ENCODE measurements at regions not wholly inside any gene's neighbourhood (a gene's known extent, or its start where the extent isn't known, plus 50 kb on each side); places are given as distances from the start of the nearest gene placed in this dataset.

DNA sequence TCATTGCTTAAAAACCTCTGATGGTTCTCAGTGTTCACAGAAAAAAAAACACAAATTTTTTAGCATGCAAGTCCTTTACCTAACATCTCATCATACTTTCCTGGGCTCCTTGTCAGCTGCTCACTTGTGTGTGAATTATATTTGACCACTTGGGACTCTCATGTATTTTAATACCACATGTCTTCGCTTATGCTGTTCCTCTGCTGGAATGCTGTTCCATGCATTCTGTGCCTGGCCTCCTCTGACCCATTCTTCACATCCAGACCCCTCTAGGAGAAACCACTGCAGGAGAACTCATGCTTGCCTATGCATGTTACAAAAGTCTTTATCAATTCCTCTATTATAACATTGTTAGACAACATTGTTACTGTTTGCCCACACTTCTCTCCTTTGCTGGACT, 157.6 kb downstream of the PDGFRA start:
- Histone ChIP-seq H3K4me3 (ENCODE audit: low read length) (no peak overlapping the region), H3K27me3 (ENCODE audit: control insufficient read depth, insufficient read depth, low read length, poor library complexity, severe bottlenecking) (no peaks in the 10 kb centered on the region), H3K9ac (ENCODE audit: extremely low read depth, low read length, poor library complexity, severe bottlenecking) (no peak overlapping the region), H3K9me3 (ENCODE audit: control insufficient read depth, low read length) (no peaks in the 10 kb centered on the region), H3K27ac (ENCODE audit: low read depth, low read length) (no peak overlapping the region), H3K36me3 (ENCODE audit: control insufficient read depth, insufficient read depth, low read length) (no peaks in the 10 kb centered on the region), H3K4me1 (ENCODE audit: control insufficient read depth, insufficient read depth, low read length) (no peaks in the 10 kb centered on the region)
- H3K4me3 Mint-ChIP-seq = no peak overlapping the region
- peaks cover 3% of the 10 kb centered on the region for H3K9me3 Mint-ChIP-seq
- no peaks in the 10 kb centered on the region for H3K4me1 Mint-ChIP-seq
- no peak overlapping the region for H3K27ac Mint-ChIP-seq
- TF ChIP-seq, protein P1, sequence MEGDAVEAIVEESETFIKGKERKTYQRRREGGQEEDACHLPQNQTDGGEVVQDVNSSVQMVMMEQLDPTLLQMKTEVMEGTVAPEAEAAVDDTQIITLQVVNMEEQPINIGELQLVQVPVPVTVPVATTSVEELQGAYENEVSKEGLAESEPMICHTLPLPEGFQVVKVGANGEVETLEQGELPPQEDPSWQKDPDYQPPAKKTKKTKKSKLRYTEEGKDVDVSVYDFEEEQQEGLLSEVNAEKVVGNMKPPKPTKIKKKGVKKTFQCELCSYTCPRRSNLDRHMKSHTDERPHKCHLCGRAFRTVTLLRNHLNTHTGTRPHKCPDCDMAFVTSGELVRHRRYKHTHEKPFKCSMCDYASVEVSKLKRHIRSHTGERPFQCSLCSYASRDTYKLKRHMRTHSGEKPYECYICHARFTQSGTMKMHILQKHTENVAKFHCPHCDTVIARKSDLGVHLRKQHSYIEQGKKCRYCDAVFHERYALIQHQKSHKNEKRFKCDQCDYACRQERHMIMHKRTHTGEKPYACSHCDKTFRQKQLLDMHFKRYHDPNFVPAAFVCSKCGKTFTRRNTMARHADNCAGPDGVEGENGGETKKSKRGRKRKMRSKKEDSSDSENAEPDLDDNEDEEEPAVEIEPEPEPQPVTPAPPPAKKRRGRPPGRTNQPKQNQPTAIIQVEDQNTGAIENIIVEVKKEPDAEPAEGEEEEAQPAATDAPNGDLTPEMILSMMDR (conservative IDR thresholded peaks at IDR 0.05) = no peak
- WGBS, 2 experiments (ENCODE audit: insufficient coverage in 1 of 2, insufficient read length in 1 of 2) = 100% methylated on average over 1 of the region's 1 CpG
- no peak for DNase-seq
- peaks cover 2% of the 10 kb centered on the region for H3K27me3 Mint-ChIP-seq (ENCODE audit: insufficient read depth)
- no peaks in the 10 kb centered on the region for H3K36me3 Mint-ChIP-seq (ENCODE audit: low read depth)

DNA sequence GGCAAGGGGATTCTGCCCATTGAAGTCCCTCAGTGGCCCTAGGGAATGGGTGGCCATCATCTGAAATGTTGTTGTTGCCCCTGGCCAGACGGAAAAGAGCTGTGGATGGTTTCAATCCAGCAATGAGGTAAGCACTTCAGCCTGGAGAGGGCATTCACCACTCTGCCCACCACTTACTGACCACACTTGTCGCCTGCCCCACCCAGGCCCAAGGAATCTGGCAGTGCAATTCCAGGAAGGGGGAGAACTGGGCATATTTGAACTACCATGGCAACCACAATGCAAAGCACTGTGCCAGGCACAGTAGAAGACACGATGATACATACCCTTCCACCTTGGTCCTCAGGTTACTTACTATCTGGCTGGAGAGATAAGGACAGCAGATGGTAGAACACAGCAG, 161.6 kb downstream of the PDGFRA start:
- Mint-ChIP-seq H3K4me3 (no peak overlapping the region), H3K36me3 (ENCODE audit: low read depth) (no peaks in the 10 kb centered on the region), H3K4me1 (peaks cover 1% of the 10 kb centered on the region), H3K9me3 (peaks cover 5% of the 10 kb centered on the region), H3K27ac (no peak overlapping the region), H3K27me3 (ENCODE audit: insufficient read depth) (no peaks in the 10 kb centered on the region)
- Histone ChIP-seq H3K9ac (ENCODE audit: extremely low read depth, low read length, poor library complexity, severe bottlenecking) (no peak overlapping the region), H3K27me3 (ENCODE audit: control insufficient read depth, insufficient read depth, low read length, poor library complexity, severe bottlenecking) (no peaks in the 10 kb centered on the region), H3K9me3 (ENCODE audit: control insufficient read depth, low read length) (no peaks in the 10 kb centered on the region), H3K4me1 (ENCODE audit: control insufficient read depth, insufficient read depth, low read length) (no peaks in the 10 kb centered on the region), H3K4me3 (ENCODE audit: low read length) (no peak overlapping the region), H3K27ac (ENCODE audit: low read depth, low read length) (no peak overlapping the region), H3K36me3 (ENCODE audit: control insufficient read depth, insufficient read depth, low read length) (no peaks in the 10 kb centered on the region)
- no peak for DNase-seq
- TF ChIP-seq, protein P1 (conservative IDR thresholded peaks at IDR 0.05) = no peak
- WGBS, 2 experiments (ENCODE audit: insufficient coverage in 1 of 2, insufficient read length in 1 of 2) = 83% methylated on average over 3 of the region's 3 CpGs; no CpG with 5 or more reads in 1 of the 2 experiments

DNA sequence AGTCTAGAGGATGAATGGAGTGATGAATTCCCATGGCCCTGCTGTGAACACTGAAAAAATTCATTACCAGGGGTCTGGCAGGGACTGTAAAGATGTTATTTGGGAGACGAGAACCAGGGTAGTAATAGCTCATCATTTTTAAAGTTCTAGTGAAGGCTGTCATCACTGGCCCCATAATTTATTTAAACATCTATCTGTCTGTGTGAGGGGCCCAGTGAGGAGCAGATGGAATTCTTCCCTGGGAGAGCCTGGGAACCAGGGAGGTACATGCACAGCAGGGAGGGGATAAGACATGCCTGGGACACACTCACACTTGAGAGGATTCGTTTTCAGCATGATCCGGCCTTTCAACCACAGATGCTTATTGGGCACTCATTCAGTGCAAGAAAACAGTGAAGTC, 162.0 kb downstream of the PDGFRA start:
- Histone ChIP-seq H3K27me3 (ENCODE audit: control insufficient read depth, insufficient read depth, low read length, poor library complexity, severe bottlenecking) (no peaks in the 10 kb centered on the region), H3K27ac (ENCODE audit: low read depth, low read length) (no peak overlapping the region), H3K4me1 (ENCODE audit: control insufficient read depth, insufficient read depth, low read length) (no peaks in the 10 kb centered on the region), H3K4me3 (ENCODE audit: low read length) (no peak overlapping the region), H3K9ac (ENCODE audit: extremely low read depth, low read length, poor library complexity, severe bottlenecking) (no peak overlapping the region), H3K9me3 (ENCODE audit: control insufficient read depth, low read length) (no peaks in the 10 kb centered on the region), H3K36me3 (ENCODE audit: control insufficient read depth, insufficient read depth, low read length) (no peaks in the 10 kb centered on the region)
- Mint-ChIP-seq H3K4me3 (no peak overlapping the region), H3K36me3 (ENCODE audit: low read depth) (no peaks in the 10 kb centered on the region), H3K27ac (no peak overlapping the region), H3K4me1 (peaks cover 3% of the 10 kb centered on the region), H3K9me3 (peaks cover 8% of the 10 kb centered on the region), H3K27me3 (ENCODE audit: insufficient read depth) (no peaks in the 10 kb centered on the region)
- peak; percentile 60 for DNase-seq
- TF ChIP-seq, protein P1 (conservative IDR thresholded peaks at IDR 0.05) = no peak
- WGBS, 2 experiments (ENCODE audit: insufficient coverage in 1 of 2, insufficient read length in 1 of 2) = 18 to 29% methylated on average over 2 to 3 of the region's 3 CpGs

Measured in endodermal cell (in vitro differentiated cells).